ENCODE measurements at regions not wholly inside any gene's neighbourhood (a gene's known extent, or its start where the extent isn't known, plus 50 kb on each side); places are given as distances from the start of the nearest gene placed in this dataset.

DNA sequence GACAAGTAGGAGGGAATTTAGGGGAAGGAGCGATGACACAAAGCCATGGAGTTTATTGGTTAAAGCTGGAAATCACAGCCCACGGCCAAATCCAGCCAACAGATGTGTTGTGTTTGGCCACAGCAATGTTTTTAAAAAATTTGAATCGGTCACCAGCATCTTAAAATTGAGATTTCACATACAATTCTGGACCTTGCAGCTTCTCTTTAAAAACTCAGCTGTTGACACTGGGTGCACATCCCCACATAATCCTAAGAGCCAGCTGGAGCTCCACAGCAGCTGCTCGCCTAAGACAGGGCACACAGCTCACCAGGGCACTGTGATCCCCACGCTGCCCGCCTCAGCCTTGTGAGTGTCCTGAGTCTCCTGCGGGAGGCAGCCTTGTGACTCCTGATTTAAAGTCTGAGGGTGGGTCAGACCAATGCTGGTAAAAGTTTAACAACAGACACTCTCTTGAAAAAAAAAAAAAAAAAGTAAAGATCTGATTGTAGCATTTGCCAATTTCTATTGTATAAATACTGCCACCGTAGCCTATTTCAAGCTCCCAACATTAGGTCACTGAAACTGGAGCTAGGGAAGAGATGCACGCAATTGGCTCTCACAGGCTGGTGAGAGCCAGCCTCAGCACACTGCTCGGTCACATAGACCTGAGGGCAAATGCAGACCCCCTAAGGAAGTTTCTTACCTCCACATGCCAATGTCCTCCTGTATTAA is 124.8 kb downstream of the HSD17B3 start:
- Histone ChIP-seq H3K14ac (ENCODE audit: insufficient read length) (no peak overlapping the region), H3K23me2 (ENCODE audit: low read depth, low read length) (no peaks in the 10 kb centered on the region), H4K20me1 (replicated peaks in 1 of 2; ENCODE audit: control insufficient read depth in 1 of 2, insufficient read depth in 2 of 2, low read length in 2 of 2) (no peaks in the 10 kb centered on the region), H3K9me3 (ENCODE audit: insufficient read depth in 2 of 2, low read depth in 1 of 2, low read length in 1 of 2) (no peaks in the 10 kb centered on the region), H4K5ac (ENCODE audit: insufficient read length, low read depth, low read length) (no peak overlapping the region), H3K27ac (ENCODE audit: low read depth, low read length) (no peak overlapping the region), H2BK120ac (replicated peaks; ENCODE audit: low read depth, low read length) (no peak overlapping the region), H3K36me3 (ENCODE audit: control insufficient read depth in 2 of 4, insufficient read depth in 4 of 4, low read length in 3 of 4) (no peaks in the 10 kb centered on the region), H3K79me1 (ENCODE audit: low read depth, low read length) (no peaks in the 10 kb centered on the region), H3K79me2 (ENCODE audit: control insufficient read depth in 1 of 2, insufficient read depth in 2 of 2, low read length in 2 of 2) (no peaks in the 10 kb centered on the region), H2AK5ac (ENCODE audit: low read depth, low read length) (no peak overlapping the region), H2AFZ (ENCODE audit: low read length) (no peak overlapping the region), H3K23ac (ENCODE audit: insufficient read length) (no peak overlapping the region), H3K4ac (replicated peaks; ENCODE audit: insufficient read length, low read depth, low read length) (no peak overlapping the region), H3K9ac (replicated peaks in 1 of 4; ENCODE audit: extremely low read depth in 1 of 4, low read depth in 3 of 4, low read length in 3 of 4) (no peak overlapping the region), H2BK5ac (ENCODE audit: low read depth, low read length) (no peak overlapping the region), H3K4me2 (ENCODE audit: insufficient read depth in 1 of 2, low read depth in 2 of 2, low read length in 2 of 2) (no peak overlapping the region), H4K8ac (ENCODE audit: extremely low read depth, insufficient read depth, low read length) (no peak overlapping the region), H2BK12ac (ENCODE audit: low read depth, low read length) (no peak overlapping the region), H2BK20ac (ENCODE audit: low read length) (no peak overlapping the region), H3K18ac (ENCODE audit: extremely low read depth, low read length) (no peak overlapping the region), H3K27me3 (replicated peaks in 1 of 4; ENCODE audit: control insufficient read depth in 3 of 4, extremely low read depth in 1 of 4, insufficient read depth in 3 of 4, low read length in 3 of 4) (no peaks in the 10 kb centered on the region; a peak in 2 of 7 replicates), H4K91ac (replicated peaks; ENCODE audit: insufficient read length, low read length) (no peak overlapping the region), H3K4me1 (replicated peaks in 1 of 4; ENCODE audit: control insufficient read depth in 3 of 4, insufficient read depth in 4 of 4, low read length in 3 of 4) (no peaks in the 10 kb centered on the region), H2BK15ac (ENCODE audit: low read length) (no peak overlapping the region), H3K4me3 (ENCODE audit: extremely low read depth in 1 of 4, insufficient read depth in 2 of 4, low read depth in 3 of 4, low read length in 4 of 4) (no peak overlapping the region), H3K56ac (replicated peaks; ENCODE audit: insufficient read length, low read depth, low read length) (no peak overlapping the region)
- no peak for DNase-seq (ENCODE audit: low read depth in 1 of 2, low spot score in 2 of 2)
- FAIRE-seq, result no peak
- no peak for TF ChIP-seq CEBPB (IDR thresholded peaks at IDR 0.05; ENCODE audit: low read depth, low read length)
- TF ChIP-seq SP1 (IDR thresholded peaks at IDR 0.05; ENCODE audit: low read depth, low read length), result no peak
- peak; percentile 50 to 60 for TF ChIP-seq RAD21 (IDR thresholded peaks at IDR 0.05 in 1 of 2, conservative IDR thresholded peaks at IDR 0.05 in 1 of 2; ENCODE audit: low read depth in 2 of 2, low read length in 2 of 2)
- TF ChIP-seq SP2 (IDR thresholded peaks at IDR 0.05; ENCODE audit: low read length), result no peak
- TF ChIP-seq, protein P1, sequence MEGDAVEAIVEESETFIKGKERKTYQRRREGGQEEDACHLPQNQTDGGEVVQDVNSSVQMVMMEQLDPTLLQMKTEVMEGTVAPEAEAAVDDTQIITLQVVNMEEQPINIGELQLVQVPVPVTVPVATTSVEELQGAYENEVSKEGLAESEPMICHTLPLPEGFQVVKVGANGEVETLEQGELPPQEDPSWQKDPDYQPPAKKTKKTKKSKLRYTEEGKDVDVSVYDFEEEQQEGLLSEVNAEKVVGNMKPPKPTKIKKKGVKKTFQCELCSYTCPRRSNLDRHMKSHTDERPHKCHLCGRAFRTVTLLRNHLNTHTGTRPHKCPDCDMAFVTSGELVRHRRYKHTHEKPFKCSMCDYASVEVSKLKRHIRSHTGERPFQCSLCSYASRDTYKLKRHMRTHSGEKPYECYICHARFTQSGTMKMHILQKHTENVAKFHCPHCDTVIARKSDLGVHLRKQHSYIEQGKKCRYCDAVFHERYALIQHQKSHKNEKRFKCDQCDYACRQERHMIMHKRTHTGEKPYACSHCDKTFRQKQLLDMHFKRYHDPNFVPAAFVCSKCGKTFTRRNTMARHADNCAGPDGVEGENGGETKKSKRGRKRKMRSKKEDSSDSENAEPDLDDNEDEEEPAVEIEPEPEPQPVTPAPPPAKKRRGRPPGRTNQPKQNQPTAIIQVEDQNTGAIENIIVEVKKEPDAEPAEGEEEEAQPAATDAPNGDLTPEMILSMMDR (IDR thresholded peaks at IDR 0.05; ENCODE audit: control extremely low read depth in 1 of 3, insufficient read depth in 1 of 3, low read depth in 1 of 3, low read length in 3 of 3), result peak; percentile 40 to 49 (median 41)
- TF ChIP-seq CHD2 (IDR thresholded peaks at IDR 0.05; ENCODE audit: low read length), result no peak
- TF ChIP-seq, protein P2, sequence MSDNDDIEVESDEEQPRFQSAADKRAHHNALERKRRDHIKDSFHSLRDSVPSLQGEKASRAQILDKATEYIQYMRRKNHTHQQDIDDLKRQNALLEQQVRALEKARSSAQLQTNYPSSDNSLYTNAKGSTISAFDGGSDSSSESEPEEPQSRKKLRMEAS (IDR thresholded peaks at IDR 0.05), result no peak
- ChIA-PET CTCF (ENCODE audit: partially characterized antibody) (interaction anchor here (0.6 to 1.7 kb wide), 12 partner anchors 10 to 200 kb away, joined by 3 to 6 read pairs (median 3); no protein-coding TSS in a partner anchor), POLR2A (ENCODE audit: partially characterized antibody) (interaction anchor here (1.9 kb wide), 1 partner anchor 10 kb away, joined by 4 read pairs; no protein-coding TSS in a partner anchor)
- WGBS, 2 experiments (ENCODE audit: extremely low coverage in 1 of 2, insufficient coverage in 1 of 2, insufficient read length in 1 of 2, insufficient replicate concordance in 2 of 2, low coverage in 1 of 2, low lambda C conversion rate in 2 of 2, missing lambda C conversion rate in 1 of 2), result 71% methylated on average over 10 of the region's 10 CpGs; no CpG with 5 or more reads in 1 of the 2 experiments
